Testis (tissue), 2 donors: ENCODE measurements at regions not wholly inside any gene's neighbourhood (a gene's known extent, or its start where the extent isn't known, plus 50 kb on each side); places are given as distances from the start of the nearest gene placed in this dataset.

Experiments used
- POLR2A ChIP-seq: fragments of 450-650 bp; IDR thresholded peaks from one replicate; pipeline ENCODE4 v1.6.1; 2017; ENCODE audit warnings: antibody characterized with exemption, mild to moderate bottlenecking, moderate library complexity
- TF ChIP-seq, protein P1 (sequence below), 3 experiments: fragments of 450-650 bp in 2 of 3; fragments of 200-600 bp in 1 of 3; sonication (generic) in 1 of 3; IDR thresholded peaks; one replicate each; pipeline ENCODE4 v1.5.1; 2016 to 2019; ENCODE audit warnings: antibody characterized with exemption in 3 of 3, mild to moderate bottlenecking in 2 of 3, moderate library complexity in 1 of 3

DNA sequence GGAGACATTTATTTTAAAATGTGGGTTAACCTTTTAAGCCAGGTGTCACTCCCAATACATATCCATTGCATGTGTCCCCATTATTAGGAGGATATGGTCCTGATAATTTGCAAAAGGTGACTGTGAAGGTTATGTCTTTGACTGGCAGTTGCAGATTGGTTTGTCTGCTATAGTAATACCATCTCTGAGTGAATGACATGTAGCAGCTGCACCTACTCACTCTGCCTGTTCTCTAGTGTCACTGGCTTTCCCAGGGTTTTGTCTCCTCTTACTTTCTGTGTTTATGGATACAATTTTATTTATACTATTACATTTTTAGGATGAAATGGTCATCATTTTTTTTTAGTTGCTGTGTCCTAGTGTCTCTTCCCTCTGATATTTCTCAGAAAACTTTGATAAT lies 393.2 kb downstream of the C3orf38 start:
- no peak for TF ChIP-seq POLR2A
- TF ChIP-seq, protein P1, sequence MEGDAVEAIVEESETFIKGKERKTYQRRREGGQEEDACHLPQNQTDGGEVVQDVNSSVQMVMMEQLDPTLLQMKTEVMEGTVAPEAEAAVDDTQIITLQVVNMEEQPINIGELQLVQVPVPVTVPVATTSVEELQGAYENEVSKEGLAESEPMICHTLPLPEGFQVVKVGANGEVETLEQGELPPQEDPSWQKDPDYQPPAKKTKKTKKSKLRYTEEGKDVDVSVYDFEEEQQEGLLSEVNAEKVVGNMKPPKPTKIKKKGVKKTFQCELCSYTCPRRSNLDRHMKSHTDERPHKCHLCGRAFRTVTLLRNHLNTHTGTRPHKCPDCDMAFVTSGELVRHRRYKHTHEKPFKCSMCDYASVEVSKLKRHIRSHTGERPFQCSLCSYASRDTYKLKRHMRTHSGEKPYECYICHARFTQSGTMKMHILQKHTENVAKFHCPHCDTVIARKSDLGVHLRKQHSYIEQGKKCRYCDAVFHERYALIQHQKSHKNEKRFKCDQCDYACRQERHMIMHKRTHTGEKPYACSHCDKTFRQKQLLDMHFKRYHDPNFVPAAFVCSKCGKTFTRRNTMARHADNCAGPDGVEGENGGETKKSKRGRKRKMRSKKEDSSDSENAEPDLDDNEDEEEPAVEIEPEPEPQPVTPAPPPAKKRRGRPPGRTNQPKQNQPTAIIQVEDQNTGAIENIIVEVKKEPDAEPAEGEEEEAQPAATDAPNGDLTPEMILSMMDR (IDR thresholded peaks at IDR 0.05), result no peak
